Mesendoderm (in vitro differentiated cells): ENCODE measurements at regions not wholly inside any gene's neighbourhood (a gene's known extent, or its start where the extent isn't known, plus 50 kb on each side); places are given as distances from the start of the nearest gene placed in this dataset.
"Not testable (repeated sequence)": the region's sequence is repeated elsewhere in the genome, so short reads cannot be mapped to it uniquely, and the experiment has no call there.

ENCODE experiments used
- DNase-seq: peaks from one replicate; pipeline ENCODE4 v3.0.0; 2013
- H2AK5ac ChIP-seq: 2 replicates; pipeline ENCODE4 v1.6.1; 2013; ENCODE audit warnings: low read length, inconsistent platforms
- H2BK120ac ChIP-seq: 2 replicates; pipeline ENCODE4 v1.6.1; 2013; ENCODE audit warnings: low read depth, mild to moderate bottlenecking, low read length, moderate library complexity, mixed read lengths
- H2BK15ac ChIP-seq: replicated peaks from 2 replicates; pipeline ENCODE4 v1.6.1; 2013; ENCODE audit warnings: low read depth, mild to moderate bottlenecking, moderate library complexity
- H2BK5ac ChIP-seq: 2 replicates; pipeline ENCODE4 v1.6.1; 2013; ENCODE audit warnings: low read length, inconsistent platforms
- H3K18ac ChIP-seq: 2 replicates; pipeline ENCODE4 v1.6.1; 2013; ENCODE audit warnings: mild to moderate bottlenecking, low read length, mixed read lengths
- H3K23ac ChIP-seq: one replicate; pipeline ENCODE4 v1.6.1; 2013; ENCODE audit warnings: low read length
- H3K27ac ChIP-seq: 2 replicates; pipeline ENCODE4 v1.5.1; 2013; ENCODE audit warnings: low read depth, mild to moderate bottlenecking, inconsistent platforms, low read length, moderate library complexity
- H3K27me3 ChIP-seq: 2 replicates; pipeline ENCODE4 v1.6.1; 2013; ENCODE audit warnings: low read length, control low read depth, mild to moderate bottlenecking, inconsistent platforms; ENCODE audit not compliant: insufficient read depth, poor library complexity
- H3K36me3 ChIP-seq: 2 replicates; pipeline ENCODE4 v1.6.1; 2013; ENCODE audit warnings: low read length, inconsistent platforms; ENCODE audit not compliant: control insufficient read depth, insufficient read depth
- H3K4ac ChIP-seq: one replicate; pipeline ENCODE4 v1.6.1; 2013; ENCODE audit warnings: low read depth, mild to moderate bottlenecking, low read length, moderate library complexity
- H3K4me1 ChIP-seq: 2 replicates; pipeline ENCODE4 v1.6.1; 2013; ENCODE audit warnings: low read depth, low read length, inconsistent platforms; ENCODE audit not compliant: control insufficient read depth
- H3K4me2 ChIP-seq: 2 replicates; pipeline ENCODE4 v1.6.1; 2013; ENCODE audit warnings: low read length
- H3K4me3 ChIP-seq: 2 replicates; pipeline ENCODE4 v1.5.1; 2013; ENCODE audit warnings: mild to moderate bottlenecking, low read length
- H3K56ac ChIP-seq: one replicate; pipeline ENCODE4 v1.6.1; 2013; ENCODE audit warnings: low read length
- H3K79me1 ChIP-seq: 2 replicates; pipeline ENCODE4 v1.6.1; 2013; ENCODE audit warnings: low read length, inconsistent platforms
- H3K79me2 ChIP-seq: 2 replicates; pipeline ENCODE4 v1.6.1; 2013; ENCODE audit warnings: mild to moderate bottlenecking, low read length; ENCODE audit not compliant: control insufficient read depth, insufficient read depth
- H3K9ac ChIP-seq: 2 replicates; pipeline ENCODE4 v1.6.1; 2013; ENCODE audit warnings: low read length, inconsistent platforms
- H4K5ac ChIP-seq: one replicate; pipeline ENCODE4 v1.6.1; 2013; ENCODE audit warnings: low read length
- H4K8ac ChIP-seq: one replicate; pipeline ENCODE4 v1.6.1; 2013; ENCODE audit warnings: low read depth, mild to moderate bottlenecking, control low read depth, low read length, moderate library complexity
- WGBS: extraction: QIAGEN DNeasy Blood & Tissue Kit; methylation state at CpG from one replicate; pipeline ENCODE4 v1.1.7; 2013; ENCODE audit warnings: low lambda C conversion rate, missing lambda C conversion rate; ENCODE audit not compliant: insufficient coverage; ENCODE audit errors: extremely low coverage; 5-methylcytosine and 5-hydroxymethylcytosine counted together

DNA sequence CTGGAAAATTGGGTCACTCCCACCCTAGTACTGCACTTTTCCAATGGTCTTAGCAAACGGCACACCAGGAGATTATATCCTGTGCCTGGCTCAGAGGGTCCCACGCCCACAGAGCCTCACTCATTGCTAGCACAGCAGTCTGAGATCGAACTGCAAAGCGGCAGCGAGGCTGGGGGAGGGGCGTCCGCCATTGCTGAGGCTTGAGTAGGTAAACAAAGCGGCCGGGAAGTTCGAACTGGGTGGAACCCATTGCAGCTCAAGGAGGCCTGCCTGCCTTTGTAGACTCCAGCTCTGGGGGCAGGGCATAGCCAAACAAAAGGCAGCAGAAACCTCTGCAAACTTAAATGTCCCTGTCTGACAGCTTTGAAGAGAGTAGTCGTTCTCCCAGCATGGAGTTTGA lies 164.6 kb downstream of the FOXD2 start:
- H3K79me1 ChIP-seq = not testable (repeated sequence)

DNA sequence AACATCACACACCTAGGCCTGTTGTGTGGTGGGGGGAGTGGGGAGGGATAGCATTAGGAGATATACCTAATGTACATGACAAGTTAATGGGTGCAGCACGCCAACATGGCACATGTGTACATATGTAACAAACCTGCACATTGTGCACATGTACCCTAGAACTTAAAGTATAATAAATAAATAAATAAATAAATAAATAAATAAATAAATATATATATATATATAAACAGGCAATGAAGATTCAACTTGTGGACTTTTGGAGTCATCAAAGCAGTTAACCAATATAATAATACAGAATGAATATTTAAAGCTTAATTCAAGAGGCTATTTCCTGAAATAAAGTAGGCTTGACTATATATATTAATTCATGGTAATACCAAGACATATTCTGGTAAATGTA lies 167.0 kb downstream of the FOXD2 start:
- WGBS = no CpG with 5 or more reads among the region's 1 CpG

More for the DNA sequence above, 164.6 kb downstream of the FOXD2 start:
- not testable (repeated sequence) for H3K4me1 ChIP-seq, H2AK5ac ChIP-seq, H3K4ac ChIP-seq, DNase-seq, H3K4me2 ChIP-seq, H3K79me2 ChIP-seq, H3K23ac ChIP-seq, H3K9ac ChIP-seq, H2BK15ac ChIP-seq, H2BK120ac ChIP-seq, H3K27ac ChIP-seq, H4K5ac ChIP-seq, H3K36me3 ChIP-seq, H4K8ac ChIP-seq, H2BK5ac ChIP-seq, H3K56ac ChIP-seq, H3K27me3 ChIP-seq, H3K18ac ChIP-seq, H3K4me3 ChIP-seq
- no CpG with 5 or more reads among the region's 11 CpGs for WGBS

DNA sequence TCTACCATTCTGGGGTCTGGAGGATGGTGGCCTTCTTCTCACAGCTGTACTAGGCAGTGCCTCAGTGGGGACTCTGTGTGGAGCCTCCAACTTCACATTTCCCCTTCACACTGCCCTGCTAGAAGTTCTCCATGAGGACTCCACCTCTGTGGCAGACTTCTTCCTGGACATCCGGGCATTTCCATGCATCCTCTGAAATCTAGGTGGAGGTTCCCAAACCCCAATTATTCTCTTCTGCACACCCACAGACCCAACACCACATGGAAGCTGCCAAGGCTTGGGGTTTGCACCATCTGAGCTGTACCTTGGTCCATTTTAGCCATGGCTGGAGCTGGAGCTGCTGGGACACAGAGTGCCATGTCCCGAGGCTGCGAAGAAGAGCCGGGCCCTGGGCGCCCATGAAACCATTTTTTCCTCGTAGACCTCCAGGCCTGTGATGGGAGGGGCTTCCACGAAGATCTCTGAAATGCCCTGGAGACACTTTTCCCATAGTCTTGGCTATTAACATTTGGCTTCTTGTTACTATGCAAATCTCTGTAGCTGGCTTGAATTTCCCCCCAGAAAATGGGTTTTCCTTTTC lies 170.5 kb downstream of the FOXD2 start:
- Histone ChIP-seq H3K23ac (no peak overlapping the region), H3K4ac (no peak overlapping the region), H3K79me2 (no peaks in the 10 kb centered on the region), H2BK15ac (no peak overlapping the region), H3K4me3 (no peak overlapping the region), H4K8ac (no peak overlapping the region), H3K79me1 (no peaks in the 10 kb centered on the region), H3K4me2 (no peak overlapping the region), H2BK120ac (no peak overlapping the region), H3K56ac (no peak overlapping the region), H3K18ac (no peak overlapping the region), H2BK5ac (no peak overlapping the region), H3K4me1 (no peaks in the 10 kb centered on the region), H3K36me3 (no peaks in the 10 kb centered on the region), H3K27ac (no peak overlapping the region), H3K9ac (no peak overlapping the region), H2AK5ac (no peak overlapping the region), H3K27me3 (no peaks in the 10 kb centered on the region), H4K5ac (no peak overlapping the region)
- no CpG with 5 or more reads among the region's 7 CpGs for whole genome bisulfite sequencing
- no peak for DNase-seq

More for the DNA sequence above, 167.0 kb downstream of the FOXD2 start:
- H3K4me2 ChIP-seq, H3K18ac ChIP-seq, H3K27ac ChIP-seq, H3K4ac ChIP-seq, H2BK120ac ChIP-seq, H4K5ac ChIP-seq, H3K23ac ChIP-seq, H3K56ac ChIP-seq, H3K36me3 ChIP-seq, H3K79me2 ChIP-seq, H3K79me1 ChIP-seq, H2BK15ac ChIP-seq, H2BK5ac ChIP-seq, H4K8ac ChIP-seq, H3K27me3 ChIP-seq, H2AK5ac ChIP-seq, H3K9ac ChIP-seq, H3K4me3 ChIP-seq, H3K4me1 ChIP-seq, DNase-seq: not testable (repeated sequence)

DNA sequence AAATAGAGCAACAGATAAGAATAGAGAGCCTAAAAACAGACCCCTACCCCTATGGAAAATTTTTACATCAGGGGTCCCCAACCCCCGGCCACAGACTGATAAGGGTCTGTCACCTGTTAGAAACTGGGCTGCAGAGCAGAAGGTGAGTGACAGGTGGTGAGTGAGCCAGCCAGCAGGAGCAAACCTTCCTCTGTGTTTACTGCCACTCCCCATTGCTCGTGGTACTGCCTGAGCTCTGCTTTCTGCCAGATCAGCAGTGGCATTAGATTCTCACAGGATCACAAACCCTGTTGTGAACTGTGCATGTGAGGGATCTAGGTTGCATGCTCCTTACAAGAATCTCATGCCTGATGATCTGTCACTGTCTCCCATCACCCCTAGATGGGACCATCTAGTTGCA lies 174.1 kb downstream of the FOXD2 start:
- Histone ChIP-seq H3K79me1 (no peaks in the 10 kb centered on the region), H4K8ac (no peak overlapping the region), H3K27ac (no peak overlapping the region), H3K4ac (no peak overlapping the region), H4K5ac (no peak overlapping the region), H2BK120ac (no peak overlapping the region), H3K18ac (no peak overlapping the region), H3K4me2 (no peak overlapping the region), H3K23ac (no peak overlapping the region), H3K4me3 (no peak overlapping the region), H3K4me1 (no peaks in the 10 kb centered on the region), H2BK15ac (no peak overlapping the region), H3K56ac (no peak overlapping the region), H3K9ac (no peak overlapping the region), H2BK5ac (no peak overlapping the region), H3K79me2 (no peaks in the 10 kb centered on the region), H3K27me3 (no peaks in the 10 kb centered on the region), H2AK5ac (no peak overlapping the region), H3K36me3 (no peaks in the 10 kb centered on the region)
- no CpG with 5 or more reads among the region's 2 CpGs for WGBS
- DNase-seq = no peak

DNA sequence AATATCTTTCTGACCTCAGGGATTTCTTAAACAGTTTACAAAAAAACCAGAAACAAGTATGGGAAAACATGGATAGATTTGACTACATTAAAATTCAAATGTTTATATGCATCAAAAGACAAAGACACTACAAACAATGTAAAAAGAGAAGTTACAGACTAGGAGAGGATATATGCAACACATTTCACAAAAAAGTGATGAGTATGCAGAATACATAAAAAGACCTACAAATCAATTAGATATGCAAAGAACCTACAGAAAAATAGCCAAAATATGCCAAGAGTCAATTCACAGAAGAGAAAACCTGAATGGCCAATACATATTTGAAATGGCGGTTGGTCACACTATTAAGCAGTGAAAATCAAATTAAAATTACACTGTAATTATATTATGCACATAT lies 175.0 kb downstream of the FOXD2 start:
- no CpG with 5 or more reads among the region's 1 CpG for WGBS

DNA sequence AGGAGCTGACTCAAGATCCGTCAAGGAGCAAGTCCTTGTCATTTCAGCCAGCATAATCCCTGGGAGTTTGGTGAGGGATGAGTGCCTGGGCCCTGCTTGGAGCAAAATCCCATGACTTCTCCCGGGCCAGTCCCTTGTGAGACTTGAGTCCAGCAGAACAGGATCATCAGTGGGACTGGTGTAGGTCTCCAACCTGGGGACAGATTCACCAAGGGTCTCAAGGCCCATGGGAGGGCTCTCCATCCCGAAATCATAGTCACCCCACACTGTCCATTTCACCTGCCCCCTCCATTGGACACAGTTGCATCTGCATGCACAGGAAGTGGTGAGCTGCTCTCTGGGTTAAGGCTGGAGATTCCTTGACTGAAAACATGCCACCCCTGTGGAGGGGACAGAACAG lies 178.2 kb downstream of the FOXD2 start:
- Histone ChIP-seq H3K4me3 (no peak overlapping the region), H2BK120ac (no peak overlapping the region), H3K4me2 (no peak overlapping the region), H3K79me1 (no peaks in the 10 kb centered on the region), H2AK5ac (no peak overlapping the region), H3K27ac (no peak overlapping the region), H3K18ac (no peak overlapping the region), H2BK15ac (no peak overlapping the region), H2BK5ac (no peak overlapping the region), H3K36me3 (no peaks in the 10 kb centered on the region), H3K4ac (no peak overlapping the region), H4K5ac (no peak overlapping the region), H3K56ac (no peak overlapping the region), H4K8ac (no peak overlapping the region), H3K23ac (no peak overlapping the region), H3K79me2 (no peaks in the 10 kb centered on the region), H3K9ac (no peak overlapping the region), H3K4me1 (no peaks in the 10 kb centered on the region), H3K27me3 (no peaks in the 10 kb centered on the region)
- DNase-seq = no peak
- no CpG with 5 or more reads among the region's 3 CpGs for WGBS

More for the DNA sequence above, 175.0 kb downstream of the FOXD2 start:
- Histone ChIP-seq H3K18ac (no peak overlapping the region), H2AK5ac (no peak overlapping the region), H2BK120ac (no peak overlapping the region), H3K27me3 (no peaks in the 10 kb centered on the region), H2BK5ac (no peak overlapping the region), H4K8ac (no peak overlapping the region), H3K4me1 (no peaks in the 10 kb centered on the region), H3K79me2 (no peaks in the 10 kb centered on the region), H3K4me2 (no peak overlapping the region), H4K5ac (no peak overlapping the region), H2BK15ac (no peak overlapping the region), H3K4ac (no peak overlapping the region), H3K23ac (no peak overlapping the region), H3K56ac (no peak overlapping the region), H3K36me3 (no peaks in the 10 kb centered on the region), H3K79me1 (no peaks in the 10 kb centered on the region), H3K4me3 (no peak overlapping the region), H3K27ac (no peak overlapping the region), H3K9ac (no peak overlapping the region)
- DNase-seq = no peak
